HG03045 (cell line): ENCODE measurements at regions not wholly inside any gene's neighbourhood (a gene's known extent, or its start where the extent isn't known, plus 50 kb on each side); places are given as distances from the start of the nearest gene placed in this dataset.
"Not testable (repeated sequence)": the region's sequence is repeated elsewhere in the genome, so short reads cannot be mapped to it uniquely, and the experiment has no call there.

Experiments
- ATAC-seq: cut with Tn5 transposase; IDR thresholded peaks from one replicate; pipeline ENCODE4 v1.9.1; 2021; ENCODE audit warnings: mild to moderate bottlenecking, moderate library complexity; ENCODE audit not compliant: unreplicated experiment

GRCh38 chr7:149637911-149638565 is 135.3 kb downstream of the ZNF467 start:
- no peak for ATAC-seq

GRCh38 chr7:149635561-149636329 is 137.6 kb downstream of the ZNF467 start:
- no peak for ATAC-seq

GRCh38 chr7:149633976-149634945 is 136.7 kb upstream of the ZNF746 start:
- no peak for ATAC-seq

GRCh38 chr7:149628361-149629149 is 130.9 kb upstream of the ZNF746 start:
- not testable (repeated sequence) for ATAC-seq

- no peak for ATAC-seq
These were observed 130.3 kb upstream of the ZNF746 start for GRCh38 chr7:149627911-149628310.

GRCh38 chr7:149626972-149627371 is 129.4 kb upstream of the ZNF746 start:
- no peak for ATAC-seq

GRCh38 chr7:149625947-149626392 is 128.4 kb upstream of the ZNF746 start:
- no peak for ATAC-seq

- ATAC-seq: no peak
These were observed 127.8 kb upstream of the ZNF746 start for GRCh38 chr7:149625340-149625946.

GRCh38 chr7:149624419-149625339 is 127.1 kb upstream of the ZNF746 start:
- ATAC-seq: peak; percentile 93

GRCh38 chr7:149624006-149624405 is 126.4 kb upstream of the ZNF746 start:
- ATAC-seq: peak; percentile 22

- not testable (repeated sequence) for ATAC-seq
These were observed 125.8 kb upstream of the ZNF746 start for GRCh38 chr7:149623262-149623997.

- no peak for ATAC-seq
These were observed 125.0 kb upstream of the ZNF746 start for GRCh38 chr7:149622444-149623210.

GRCh38 chr7:149621776-149622175 is 124.2 kb upstream of the ZNF746 start:
- no peak for ATAC-seq

GRCh38 chr7:149620961-149621360 is 123.4 kb upstream of the ZNF746 start:
- ATAC-seq: peak; percentile 26

- ATAC-seq: no peak
These were observed 119.3 kb upstream of the ZNF746 start for GRCh38 chr7:149616898-149617297.

- no peak for ATAC-seq
These were observed 118.2 kb upstream of the ZNF746 start for GRCh38 chr7:149615690-149616270.

GRCh38 chr7:149610441-149611011 is 112.9 kb upstream of the ZNF746 start:
- no peak for ATAC-seq
